OCI-LY7 (cell line): ENCODE measurements at regions not wholly inside any gene's neighbourhood (a gene's known extent, or its start where the extent isn't known, plus 50 kb on each side); places are given as distances from the start of the nearest gene placed in this dataset.

ENCODE experiments used
- BruUV-seq: library from RNA; stranded (reverse); fragments of 400-500 nt; replicated peaks from 2 replicates; lab custom pipeline; 2021; lab: Mats Ljungman, UMichigan
- CTCF ChIA-PET: fragments of 300-600 bp; sonication (Branson Sonifier 250); formaldehyde crosslinking; loops from one replicate; lab custom pipeline; 2022; ENCODE audit warnings: antibody characterized with exemption; ENCODE audit not compliant: unreplicated experiment; lab: Charles Lee
- POLR2A ChIA-PET: fragments of 300-600 bp; sonication (Branson Sonifier 250); formaldehyde crosslinking; loops from one replicate; lab custom pipeline; 2022; ENCODE audit warnings: antibody characterized with exemption; lab: Charles Lee
- DNase-seq: peaks from one replicate; pipeline ENCODE4 v3.0.0-alpha.2; 2015; ENCODE audit warnings: low spot score
- H2AFZ ChIP-seq: fragments of 200-600 bp; sonication (generic), shearing (Covaris generic); 2 replicates; pipeline ENCODE4 v1.6.1; 2014; ENCODE audit warnings: mild to moderate bottlenecking, antibody characterized with exemption, low read length, moderate library complexity
- H3K27ac ChIP-seq: fragments of 200-600 bp; sonication (generic); 2 replicates; pipeline ENCODE4 v1.5.1; 2014; ENCODE audit warnings: mixed run types, low read depth, mild to moderate bottlenecking, moderate library complexity, low read length, inconsistent platforms; ENCODE audit not compliant: poor library complexity, severe bottlenecking
- H3K36me3 ChIP-seq: fragments of 200-600 bp; sonication (generic); 2 replicates; pipeline ENCODE4 v1.6.1; 2014; ENCODE audit warnings: mild to moderate bottlenecking, antibody characterized with exemption, low read length, moderate library complexity, mixed read lengths; ENCODE audit not compliant: insufficient read depth
- H3K4me1 ChIP-seq: fragments of 200-600 bp; sonication (generic); 2 replicates; pipeline ENCODE4 v1.5.1; 2014; ENCODE audit warnings: mild to moderate bottlenecking, low read length; ENCODE audit not compliant: insufficient read depth, poor library complexity, severe bottlenecking
- H3K4me2 ChIP-seq: fragments of 200-600 bp; sonication (generic); 2 replicates; pipeline ENCODE4 v1.6.1; 2014; ENCODE audit warnings: mild to moderate bottlenecking, low read length
- H3K4me3 ChIP-seq: fragments of 200-600 bp; sonication (generic); 2 replicates; pipeline ENCODE4 v1.5.1; 2014; ENCODE audit warnings: mild to moderate bottlenecking, low read depth, low read length; ENCODE audit not compliant: poor library complexity, severe bottlenecking
- H3K79me2 ChIP-seq: fragments of 200-600 bp; sonication (generic); 2 replicates; pipeline ENCODE4 v1.6.1; 2016; ENCODE audit warnings: low read depth, mild to moderate bottlenecking, low read length, moderate library complexity, mixed read lengths; ENCODE audit not compliant: insufficient read depth
- H3K9me2 ChIP-seq: fragments of 200-600 bp; sonication (generic); 2 replicates; pipeline ENCODE4 v1.6.1; 2016; ENCODE audit warnings: mild to moderate bottlenecking, low read length, mixed read lengths; ENCODE audit not compliant: insufficient read depth
- H3K9me3 ChIP-seq: fragments of 200-600 bp; sonication (generic); 2 replicates; pipeline ENCODE4 v1.6.1; 2014; ENCODE audit warnings: mild to moderate bottlenecking, mixed run types, low read length, mixed read lengths
- H4K20me1 ChIP-seq: fragments of 200-600 bp; sonication (generic); 2 replicates; pipeline ENCODE4 v1.6.1; 2014; ENCODE audit warnings: mild to moderate bottlenecking, antibody characterized with exemption, low read length, moderate library complexity, mixed read lengths; ENCODE audit not compliant: insufficient read depth
- CTCF ChIP-seq: fragments of 200-600 bp; sonication (generic); conservative IDR thresholded peaks from 2 replicates; pipeline ENCODE4 v1.5.1; 2014; ENCODE audit warnings: mild to moderate bottlenecking, antibody characterized with exemption, low read length, moderate library complexity, mixed read lengths
- EZH2phosphoT487 ChIP-seq: fragments of 200-600 bp; sonication (generic); IDR thresholded peaks from 2 replicates; pipeline ENCODE4 v1.6.1; 2018; ENCODE audit warnings: low read depth, borderline replicate concordance, mild to moderate bottlenecking, mixed run types, antibody characterized with exemption, low read length, moderate library complexity, mixed read lengths
- intact Hi-C: fragments of 100-400 bp; cut with micrococcal nuclease; formaldehyde crosslinking; loops from one replicate; pipeline ENCODE4 v1.10.0; 2022; ENCODE audit not compliant: unreplicated experiment

GRCh38 chr6:160804639-160805038, 102.6 kb downstream of the PLG start:
- Histone ChIP-seq H3K79me2 (no peaks in the 10 kb centered on the region), H2AFZ (no peak overlapping the region), H3K4me3 (no peak overlapping the region), H3K4me1 (peaks cover 7% of the 10 kb centered on the region), H3K4me2 (no peak overlapping the region), H3K9me2 (no peaks in the 10 kb centered on the region), H3K27ac (no peak overlapping the region), H3K36me3 (no peaks in the 10 kb centered on the region), H3K9me3 (0 out of 2 replicates have a peak, but pooled peaks cover 4% of the 10 kb centered on the region), H4K20me1 (no peaks in the 10 kb centered on the region)
- BruUV-seq, result no TSS peak
- TF ChIP-seq CTCF (no peak), EZH2phosphoT487 (no peak)
- no peak for DNase-seq
- POLR2A ChIA-PET, result no interaction called here
- CTCF ChIA-PET, result no interaction called here
- intact Hi-C loops, result no loop called here

- ChIA-PET POLR2A (no interaction called here), CTCF (no interaction called here)
- TF ChIP-seq CTCF, result no peak
- TF ChIP-seq EZH2phosphoT487, result no peak
- H3K4me2 ChIP-seq, result no peak overlapping the region
- BruUV-seq, result no TSS peak
- no peak overlapping the region for H3K4me3 ChIP-seq
- no peaks in the 10 kb centered on the region for H4K20me1 ChIP-seq
- intact Hi-C loops, result no loop called here
- no peaks in the 10 kb centered on the region for H3K9me3 ChIP-seq
- H3K27ac ChIP-seq, result no peak overlapping the region
- H3K79me2 ChIP-seq, result no peaks in the 10 kb centered on the region
- H3K4me1 ChIP-seq, result no peaks in the 10 kb centered on the region
- DNase-seq, result no peak
- H3K9me2 ChIP-seq, result no peaks in the 10 kb centered on the region
- H2AFZ ChIP-seq, result no peak overlapping the region
- no peaks in the 10 kb centered on the region for H3K36me3 ChIP-seq
Measured at GRCh38 chr6:160808263-160808662, 106.2 kb downstream of the PLG start.

- CTCF ChIA-PET, result no interaction called here
- TF ChIP-seq EZH2phosphoT487 (no peak), CTCF (no peak)
- H3K27ac ChIP-seq, result no peak overlapping the region
- H3K9me3 ChIP-seq, result no peaks in the 10 kb centered on the region
- intact Hi-C loops, result no loop called here
- no peak for DNase-seq
- H2AFZ ChIP-seq, result no peak overlapping the region
- H3K79me2 ChIP-seq, result no peaks in the 10 kb centered on the region
- H3K36me3 ChIP-seq, result no peaks in the 10 kb centered on the region
- no TSS peak for BruUV-seq
- no peaks in the 10 kb centered on the region for H4K20me1 ChIP-seq
- no peak overlapping the region for H3K4me2 ChIP-seq
- H3K4me1 ChIP-seq, result no peaks in the 10 kb centered on the region
- no peaks in the 10 kb centered on the region for H3K9me2 ChIP-seq
- POLR2A ChIA-PET, result interaction anchor here (1.0 kb wide), 1 partner anchor 218 kb away, joined by 3 read pairs; no protein-coding TSS in a partner anchor
- H3K4me3 ChIP-seq, result no peak overlapping the region
Measured at GRCh38 chr6:160810238-160810637, 108.2 kb downstream of the PLG start.
